ENCODE measurements at regions not wholly inside any gene's neighbourhood (a gene's known extent, or its start where the extent isn't known, plus 50 kb on each side); places are given as distances from the start of the nearest gene placed in this dataset.

GRCh38 chr11:41868606-41869005 is 409.2 kb upstream of the LRRC4C start:
- FAIRE-seq: no peak

GRCh38 chr11:41872426-41872825 is 413.0 kb upstream of the LRRC4C start:
- FAIRE-seq: no peak

- no peak for FAIRE-seq
Observed at GRCh38 chr11:41872870-41873269, 413.4 kb upstream of the LRRC4C start.

GRCh38 chr11:41878095-41878494 is 418.6 kb upstream of the LRRC4C start:
- FAIRE-seq: no peak

- no peak for FAIRE-seq
Observed at GRCh38 chr11:41879214-41879613, 419.8 kb upstream of the LRRC4C start.

GRCh38 chr11:41895081-41895480 is 435.6 kb upstream of the LRRC4C start:
- FAIRE-seq: no peak

- no peak for FAIRE-seq
Observed at GRCh38 chr11:41897991-41898390, 438.5 kb upstream of the LRRC4C start.

- FAIRE-seq: no peak
Observed at GRCh38 chr11:41917900-41918299, 458.4 kb upstream of the LRRC4C start.

- FAIRE-seq: no peak
Observed at GRCh38 chr11:41920374-41920773, 460.9 kb upstream of the LRRC4C start.

- FAIRE-seq: no peak
Observed at GRCh38 chr11:41921746-41922390, 462.4 kb upstream of the LRRC4C start.

GRCh38 chr11:41926339-41926738 is 466.9 kb upstream of the LRRC4C start:
- FAIRE-seq: no peak

GRCh38 chr11:41935241-41935640 is 475.8 kb upstream of the LRRC4C start:
- no peak for FAIRE-seq

- no peak for FAIRE-seq
Observed at GRCh38 chr11:41935795-41936194, 476.3 kb upstream of the LRRC4C start.

GRCh38 chr11:41943656-41944055 is 484.2 kb upstream of the LRRC4C start:
- no peak for FAIRE-seq

- FAIRE-seq: no peak
Observed at GRCh38 chr11:41947392-41947791, 487.9 kb upstream of the LRRC4C start.

GRCh38 chr11:41950470-41951143 is 491.2 kb upstream of the LRRC4C start:
- FAIRE-seq: no peak

- FAIRE-seq: no peak
Observed at GRCh38 chr11:41954034-41954433, 494.6 kb upstream of the LRRC4C start.

GRCh38 chr11:41955066-41955465 is 495.6 kb upstream of the LRRC4C start:
- no peak for FAIRE-seq

GRCh38 chr11:41955635-41956400 is 496.4 kb upstream of the LRRC4C start:
- no peak for FAIRE-seq

GRCh38 chr11:41963406-41963805 is 504.0 kb upstream of the LRRC4C start:
- no peak for FAIRE-seq

GRCh38 chr11:41970681-41971080 is 511.2 kb upstream of the LRRC4C start:
- no peak for FAIRE-seq

GRCh38 chr11:41971592-41971991 is 512.1 kb upstream of the LRRC4C start:
- FAIRE-seq: no peak

- no peak for FAIRE-seq
Observed at GRCh38 chr11:41978945-41979344, 519.5 kb upstream of the LRRC4C start.

GRCh38 chr11:41980741-41981140 is 521.3 kb upstream of the LRRC4C start:
- FAIRE-seq: no peak
